ENCODE measurements at regions not wholly inside any gene's neighbourhood (a gene's known extent, or its start where the extent isn't known, plus 50 kb on each side); places are given as distances from the start of the nearest gene placed in this dataset.
"Not testable (repeated sequence)": the region's sequence is repeated elsewhere in the genome, so short reads cannot be mapped to it uniquely, and the experiment has no call there.

DNA sequence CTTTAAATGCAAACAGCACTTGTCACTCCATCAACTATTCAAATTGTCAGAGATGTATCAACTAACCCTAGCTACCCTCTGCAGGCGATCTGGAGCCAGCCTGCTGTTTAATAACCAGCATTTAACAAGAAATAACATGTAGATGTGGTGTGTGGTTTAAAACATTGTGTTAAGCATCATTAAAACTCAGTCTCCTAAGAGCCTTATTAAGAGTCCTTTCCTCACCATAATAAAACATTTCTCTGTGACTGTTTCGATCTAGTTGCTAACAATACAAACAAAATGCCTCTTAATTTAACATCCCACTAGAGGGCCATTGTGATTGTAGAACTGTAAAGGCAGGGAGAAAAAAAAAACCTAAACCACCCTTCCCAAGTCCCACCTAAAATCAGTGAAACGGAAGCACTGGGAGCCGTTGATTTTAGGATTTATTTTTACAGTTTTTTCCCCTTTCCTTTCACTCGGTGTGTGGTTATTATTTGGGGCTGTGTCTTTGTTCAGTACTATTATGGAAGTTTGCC, 708.6 kb downstream of the C4orf33 start:
- no peak for DNase-seq (ENCODE audit: low spot score)
- intact Hi-C loops (cut with DNase I): no loop called here

DNA sequence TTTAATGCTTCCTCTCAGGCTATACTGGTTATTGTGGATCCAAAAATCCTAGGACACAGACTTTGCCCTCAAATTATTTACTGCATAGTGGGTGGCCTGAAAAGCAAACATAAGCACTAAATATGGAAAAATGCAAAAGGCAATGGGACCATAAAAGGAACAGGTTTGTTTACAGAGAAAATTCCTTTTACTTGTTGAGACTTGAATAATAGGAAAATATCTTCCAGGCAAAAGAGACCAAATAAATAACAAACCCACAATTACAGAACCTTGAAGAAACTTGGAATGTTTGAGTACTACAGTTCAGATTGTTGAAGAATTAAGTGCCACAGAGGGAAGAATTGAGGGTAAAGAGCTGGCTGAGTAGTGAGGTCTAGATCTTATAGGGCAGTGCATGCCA, 711.0 kb downstream of the C4orf33 start:
- DNase-seq (ENCODE audit: low spot score): no peak
- intact Hi-C loops (cut with DNase I): no loop called here

DNA sequence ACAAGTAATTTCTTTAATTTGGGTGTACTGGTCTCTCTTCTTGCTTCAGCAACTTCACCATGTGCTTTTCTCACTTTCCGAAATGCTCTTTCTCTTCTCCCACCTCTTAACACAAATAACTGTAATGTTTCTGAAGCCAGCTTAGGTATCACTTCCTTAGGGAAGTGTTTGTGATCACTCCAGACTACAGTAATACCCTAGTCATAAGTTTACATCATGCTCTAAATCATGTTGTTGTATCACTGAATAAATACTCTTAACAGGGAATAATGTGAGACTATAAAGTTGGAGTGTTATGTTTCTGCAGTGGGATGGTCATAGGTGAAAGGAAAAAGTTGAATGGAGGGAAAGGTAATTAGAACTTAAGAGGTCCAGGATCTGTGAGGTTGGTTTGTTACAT, 712.3 kb downstream of the C4orf33 start:
- DNase-seq (ENCODE audit: low spot score): no peak
- intact Hi-C loops (cut with DNase I): no loop called here

DNA sequence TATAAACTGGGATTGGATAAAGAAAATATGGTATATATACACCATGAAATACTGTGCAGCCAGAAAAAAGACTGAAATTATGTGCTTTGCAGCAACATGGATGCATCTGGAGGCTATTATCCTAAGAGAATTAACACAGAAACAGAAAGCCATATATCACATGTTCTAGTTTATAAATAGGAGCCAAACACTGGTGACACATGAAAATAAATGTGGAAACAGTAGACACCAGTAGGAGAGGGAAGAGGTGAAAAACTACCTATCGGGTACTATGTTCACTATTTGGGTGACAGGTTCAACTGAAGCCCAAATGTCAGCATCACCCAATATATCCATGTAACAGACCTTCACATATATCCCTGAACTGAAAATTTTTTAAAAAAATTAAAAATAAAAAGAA, 725.1 kb downstream of the C4orf33 start:
- DNase-seq (ENCODE audit: low spot score): no peak
- intact Hi-C loops (cut with DNase I): no loop called here

DNA sequence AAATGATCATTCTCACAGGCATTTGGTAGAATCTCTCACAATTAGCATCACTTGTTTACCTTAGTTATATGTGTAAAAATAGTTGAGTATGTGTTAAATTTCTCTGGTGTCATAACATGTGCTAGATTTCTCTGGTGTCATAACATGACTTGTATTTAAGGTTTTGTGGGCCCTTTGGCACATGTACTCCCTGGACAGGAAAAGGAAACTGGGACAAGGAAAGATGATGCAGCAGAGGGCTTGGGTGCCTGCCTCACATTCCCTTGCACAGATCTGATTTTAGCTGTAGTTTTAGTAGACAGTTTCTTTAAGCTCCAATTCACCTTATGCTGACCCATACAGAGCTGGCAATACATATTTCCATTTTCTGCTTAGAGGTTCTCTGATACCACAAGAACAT, 726.0 kb downstream of the C4orf33 start:
- intact Hi-C loops (cut with DNase I): no loop called here
- DNase-seq (ENCODE audit: low spot score): no peak

DNA sequence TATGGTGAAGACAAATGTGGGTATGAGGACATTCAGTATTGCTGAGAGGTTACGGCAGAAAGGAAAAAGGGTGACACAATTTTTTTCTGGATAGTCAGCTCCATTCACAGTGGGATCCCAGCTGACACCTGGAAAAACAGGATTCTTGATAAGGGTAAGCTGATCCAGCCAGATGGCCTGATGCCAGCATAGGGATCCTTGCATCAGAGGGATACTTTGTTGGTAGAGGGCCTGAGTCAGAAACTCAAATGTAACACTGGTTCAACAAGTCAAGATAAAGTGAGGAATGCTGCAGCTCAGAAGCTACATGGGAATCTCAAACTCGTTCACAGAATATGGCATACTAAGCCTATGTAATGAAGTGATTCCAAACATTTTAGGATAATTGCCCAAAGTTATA, 726.7 kb downstream of the C4orf33 start:
- intact Hi-C loops (cut with DNase I): no loop called here
- no peak for DNase-seq (ENCODE audit: low spot score)

DNA sequence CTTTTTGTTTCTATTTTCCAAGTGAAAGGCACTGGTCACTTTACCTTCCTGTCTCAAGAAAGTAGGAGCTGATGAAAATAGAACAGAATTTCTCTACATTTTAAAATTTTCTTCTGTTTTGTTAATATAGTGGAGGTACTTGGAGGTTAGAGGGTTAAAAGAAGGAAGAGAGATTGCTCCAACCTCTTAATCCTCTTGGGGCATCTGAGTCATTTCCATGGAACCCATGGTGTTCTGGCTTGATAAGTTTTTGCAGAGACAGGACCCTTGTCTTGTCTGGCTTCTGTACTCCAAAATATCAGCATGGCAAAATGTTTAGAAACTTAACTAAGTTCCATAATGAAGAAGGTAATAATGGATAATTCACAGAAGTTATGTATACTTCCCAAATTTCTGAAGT, 727.2 kb downstream of the C4orf33 start:
- intact Hi-C loops (cut with DNase I): no loop called here
- no peak for DNase-seq (ENCODE audit: low spot score)

DNA sequence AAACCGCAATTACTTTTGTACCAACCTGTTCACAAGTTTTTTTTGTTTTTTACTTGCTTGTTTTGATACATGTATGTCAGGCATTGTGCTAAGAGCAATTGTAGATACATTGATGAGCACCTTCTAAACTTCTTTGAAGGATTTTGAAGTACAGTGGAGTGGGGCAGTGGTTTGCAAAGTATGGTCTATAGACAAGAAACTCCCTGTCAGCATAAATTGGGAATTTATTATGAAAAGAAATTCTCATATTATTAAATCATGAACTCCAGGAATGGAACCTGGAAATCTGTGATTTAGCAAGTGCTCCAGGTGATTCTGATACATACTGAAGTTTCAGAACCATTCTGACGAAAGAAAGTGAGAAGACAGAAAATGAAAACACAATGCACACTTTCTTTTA, 733.4 kb downstream of the C4orf33 start:
- intact Hi-C loops (cut with DNase I): no loop called here
- DNase-seq (ENCODE audit: low spot score): no peak

DNA sequence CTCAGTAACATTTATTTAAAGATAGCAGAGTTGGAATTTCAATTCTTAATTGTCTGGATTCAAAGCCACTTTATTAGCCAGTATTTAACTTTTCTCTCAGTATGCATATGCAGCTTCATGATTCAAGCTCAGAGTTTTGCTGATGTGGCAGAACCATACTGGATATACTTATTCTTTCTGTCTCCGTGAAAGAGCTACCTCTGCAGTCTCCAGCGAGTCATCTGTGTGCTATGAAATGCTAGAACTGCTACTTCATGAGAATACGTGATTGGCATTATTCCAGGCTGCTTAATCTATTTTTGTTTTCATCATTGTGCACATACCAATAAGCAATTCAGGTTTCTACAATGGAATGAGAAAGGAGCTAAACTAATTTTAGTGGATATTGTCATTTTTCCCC, 743.7 kb downstream of the C4orf33 start:
- intact Hi-C loops (cut with DNase I): no loop called here
- no peak for DNase-seq (ENCODE audit: low spot score)

DNA sequence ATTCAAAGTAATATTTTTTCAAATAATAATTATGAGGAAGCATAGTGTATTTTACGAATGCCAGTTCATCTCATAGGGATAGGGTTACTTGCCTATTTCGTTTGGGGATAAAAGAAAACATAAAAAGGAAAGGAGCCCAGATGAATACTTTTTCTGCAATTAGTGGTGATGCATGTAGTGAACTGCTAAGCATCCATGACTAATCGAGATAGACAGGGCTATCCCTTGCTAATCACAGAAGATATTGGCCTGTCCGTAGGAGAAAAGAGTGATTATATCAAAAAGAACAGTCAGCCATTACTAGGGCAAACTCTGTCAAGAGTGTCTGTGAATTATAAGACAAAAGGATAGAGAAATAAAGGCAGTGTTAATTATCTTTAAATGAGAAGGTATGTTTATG, 746.1 kb downstream of the C4orf33 start:
- intact Hi-C loops (cut with DNase I): no loop called here
- no peak for DNase-seq (ENCODE audit: low spot score)

DNA sequence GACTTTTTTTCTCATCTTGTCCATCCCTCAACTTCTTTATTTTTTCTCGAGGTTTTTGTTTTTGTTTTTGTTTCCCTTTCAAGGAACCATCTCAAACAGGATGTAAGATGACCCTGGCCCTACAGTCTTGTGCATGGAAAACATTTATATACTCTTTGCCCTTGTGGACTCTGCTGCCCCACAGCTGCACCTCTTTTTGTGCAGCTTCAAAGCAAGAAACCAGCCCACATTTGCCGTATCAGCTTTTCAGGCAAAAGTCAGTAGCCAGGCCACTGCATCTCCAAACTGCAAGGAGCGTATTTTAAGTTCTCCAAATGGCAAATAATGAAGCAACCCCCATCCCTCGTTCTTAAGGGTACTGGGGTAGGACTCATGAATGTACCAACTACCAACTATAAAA, 756.5 kb downstream of the C4orf33 start:
- intact Hi-C loops (cut with DNase I): no loop called here
- no peak for DNase-seq (ENCODE audit: low spot score)

DNA sequence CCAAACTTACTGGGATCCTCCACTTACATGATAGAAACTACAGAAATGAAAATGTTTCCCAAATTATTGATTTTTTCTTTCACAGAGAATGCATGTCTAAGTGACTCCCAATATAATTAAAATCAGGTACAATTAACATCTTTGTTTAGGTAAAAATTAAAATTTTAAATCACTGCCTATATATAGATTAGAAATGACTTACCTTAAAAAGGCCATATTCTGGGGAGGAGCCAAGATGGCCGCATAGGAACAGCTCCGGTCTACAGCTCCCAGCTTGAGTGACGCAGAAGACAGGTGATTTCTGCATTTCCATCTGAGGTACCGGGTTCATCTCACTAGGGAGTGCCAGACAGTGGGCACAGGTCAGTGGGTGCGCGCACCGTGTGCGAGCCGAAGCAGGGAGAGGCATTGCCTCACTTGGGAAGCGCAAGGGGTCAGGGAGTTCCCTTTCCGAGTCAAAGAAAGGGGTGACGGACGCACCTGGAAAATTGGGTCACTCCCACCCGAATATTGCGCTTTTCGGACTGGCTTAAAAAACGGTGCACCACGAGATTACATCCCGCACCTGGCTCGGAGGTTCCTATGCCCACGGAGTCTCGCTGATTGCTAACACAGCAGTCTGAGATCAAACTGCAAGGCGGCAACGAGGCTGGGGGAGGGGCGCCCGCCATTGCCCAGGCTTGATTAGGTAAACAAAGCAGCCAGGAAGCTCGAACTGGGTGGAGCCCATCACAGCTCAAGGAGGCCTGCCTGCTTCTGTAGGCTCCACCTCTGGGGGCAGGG, 757.9 kb downstream of the C4orf33 start:
- intact Hi-C loops (cut with DNase I); DNase-seq (ENCODE audit: low spot score): not testable (repeated sequence)

DNA sequence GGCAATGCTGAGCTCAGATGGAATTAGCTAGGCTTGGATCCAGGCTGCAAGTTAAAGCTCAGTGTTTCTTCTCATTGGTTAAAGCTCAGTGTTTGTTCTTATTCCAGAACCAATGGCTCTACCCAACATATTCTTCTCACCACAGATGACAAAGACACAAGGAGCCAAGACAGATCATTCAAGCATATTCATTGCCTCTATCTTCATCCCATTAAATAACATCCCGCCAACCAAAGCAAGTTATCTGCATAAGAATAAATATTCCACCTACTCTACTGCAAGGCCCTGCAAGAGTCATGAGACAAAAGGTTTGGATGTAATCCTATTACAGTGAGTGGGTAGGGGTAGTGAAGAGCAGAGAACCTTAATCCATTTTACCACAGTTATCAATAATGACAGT, 766.5 kb downstream of the C4orf33 start:
- intact Hi-C loops (cut with DNase I): no loop called here
- no peak for DNase-seq (ENCODE audit: low spot score)

DNA sequence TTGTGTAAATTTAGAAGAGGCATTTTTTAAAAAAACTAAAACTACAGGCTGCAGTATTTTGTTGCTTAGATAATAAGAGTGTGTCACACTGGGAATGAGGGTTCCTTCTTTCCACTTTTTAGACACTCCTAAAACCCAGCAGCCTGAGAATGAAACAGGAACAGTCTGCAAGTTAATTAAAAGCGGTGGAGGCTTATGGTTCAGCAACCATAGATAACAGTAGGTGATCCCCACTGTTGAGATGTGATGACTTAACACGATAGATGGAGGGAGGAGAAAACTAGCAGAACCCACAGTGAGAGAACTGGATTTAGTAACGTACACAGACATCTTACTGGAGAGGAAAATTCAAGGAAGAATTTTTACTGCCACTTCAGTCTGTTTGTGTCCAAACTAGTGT, 767.3 kb downstream of the C4orf33 start:
- intact Hi-C loops (cut with DNase I): no loop called here

DNA sequence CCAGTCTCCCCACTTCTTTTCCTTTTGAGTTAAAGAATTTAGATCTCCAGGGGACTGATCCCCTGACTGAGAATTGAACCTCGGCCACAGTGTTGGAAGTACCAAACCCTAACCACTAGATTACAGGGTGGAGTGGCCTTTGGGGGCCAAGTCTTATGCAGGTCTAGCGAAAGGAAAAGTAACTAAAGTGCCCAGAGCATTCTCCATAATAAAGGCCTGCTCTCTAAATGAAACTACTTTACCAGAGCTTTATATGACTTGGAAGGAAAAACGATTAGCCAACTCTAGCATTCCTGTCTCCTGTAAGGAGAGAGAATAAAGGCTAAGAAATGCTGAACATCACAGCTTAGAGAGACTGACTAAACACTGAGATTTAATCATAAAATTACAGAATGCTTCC, 788.0 kb downstream of the C4orf33 start:
- DNase-seq (ENCODE audit: low spot score): no peak
- intact Hi-C loops (cut with DNase I): no loop called here

More for the DNA sequence above, 767.3 kb downstream of the C4orf33 start:
- DNase-seq (ENCODE audit: low spot score): no peak

DNA sequence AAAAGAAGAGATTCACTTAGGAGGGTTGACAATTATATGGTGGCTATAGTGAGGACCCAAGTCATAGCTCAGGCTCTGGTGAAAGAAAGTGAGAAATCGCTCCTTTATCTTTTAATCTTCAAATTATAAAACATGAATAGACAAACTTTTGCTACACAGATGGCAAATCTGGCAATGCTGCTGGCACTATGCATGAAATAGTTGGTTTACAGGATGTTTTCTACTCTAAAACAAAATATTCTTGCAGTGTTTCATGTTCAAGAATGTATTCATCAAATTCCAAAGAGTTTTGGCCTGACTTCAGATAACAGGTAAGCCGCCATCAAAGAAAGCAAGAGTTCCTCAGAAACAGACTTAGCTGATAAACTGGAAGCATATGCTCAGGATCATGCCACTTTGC, 801.2 kb downstream of the C4orf33 start:
- DNase-seq (ENCODE audit: low spot score): no peak
- intact Hi-C loops (cut with DNase I): no loop called here

DNA sequence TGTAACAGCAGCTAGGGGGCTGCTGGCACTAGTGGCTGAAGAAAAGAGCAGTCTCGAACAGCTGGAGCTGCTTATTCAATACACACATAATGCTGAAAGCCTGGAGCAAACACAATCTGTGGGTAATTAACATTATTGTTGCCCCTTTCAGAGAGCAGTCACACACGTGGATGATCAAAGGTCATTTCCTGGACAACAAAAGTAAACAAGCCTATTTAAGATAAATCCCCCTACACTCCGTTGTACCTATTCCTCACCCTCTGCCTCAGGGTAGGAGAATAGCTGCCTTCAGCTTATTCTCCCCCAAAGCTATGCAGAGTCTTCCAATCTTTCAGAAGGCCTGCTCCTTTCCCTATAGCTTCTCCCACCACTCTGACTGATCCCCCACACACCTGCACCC, 803.9 kb downstream of the C4orf33 start:
- intact Hi-C loops (cut with DNase I): no loop called here
- no peak for DNase-seq (ENCODE audit: low spot score)

DNA sequence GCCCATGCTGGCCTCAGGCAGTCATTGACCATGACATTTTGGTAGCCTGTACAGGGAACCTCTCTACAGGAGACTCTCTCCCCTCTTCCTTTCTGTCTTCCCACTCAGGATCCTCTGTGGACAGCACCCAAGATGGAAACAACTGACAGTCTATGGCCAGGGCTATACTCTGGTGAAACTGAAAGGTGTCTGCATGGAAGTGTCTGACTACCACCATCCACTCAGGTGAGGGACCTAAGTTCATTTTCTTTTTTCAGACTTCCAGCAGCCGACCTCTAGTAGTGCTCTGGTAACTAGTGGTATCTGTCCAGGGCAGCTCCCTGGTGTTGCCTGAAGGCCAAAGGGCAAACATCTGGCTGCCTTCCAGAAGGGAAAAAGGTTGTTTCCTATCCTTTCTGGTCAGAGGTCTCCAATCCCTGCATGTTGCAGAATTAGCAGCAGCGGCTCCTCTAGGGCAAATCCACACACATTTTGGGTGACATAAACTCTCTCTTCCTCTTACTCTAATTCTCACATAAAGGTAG, 804.5 kb downstream of the C4orf33 start:
- intact Hi-C loops (cut with DNase I): no loop called here
- no peak for DNase-seq (ENCODE audit: low spot score)

DNA sequence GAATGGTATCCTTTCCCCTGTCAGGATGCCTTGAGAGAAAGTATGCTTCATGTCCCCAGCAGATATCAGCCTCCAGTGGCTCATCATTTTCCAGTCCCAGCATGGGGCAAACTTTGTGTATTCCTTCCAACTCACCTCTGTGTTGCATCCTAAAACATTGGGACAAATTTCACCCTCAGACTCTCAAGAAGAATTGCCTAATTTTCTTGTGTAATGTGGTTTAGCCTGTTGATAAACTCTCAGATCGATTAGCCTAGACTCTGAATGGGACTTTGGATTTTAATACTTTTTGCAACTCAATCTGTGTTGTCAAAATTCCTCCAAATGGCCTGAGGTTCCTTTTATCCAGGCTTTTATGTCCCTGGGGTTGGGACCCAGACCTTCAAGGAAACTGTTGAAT, 805.3 kb downstream of the C4orf33 start:
- DNase-seq (ENCODE audit: low spot score): no peak
- intact Hi-C loops (cut with DNase I): no loop called here

DNA sequence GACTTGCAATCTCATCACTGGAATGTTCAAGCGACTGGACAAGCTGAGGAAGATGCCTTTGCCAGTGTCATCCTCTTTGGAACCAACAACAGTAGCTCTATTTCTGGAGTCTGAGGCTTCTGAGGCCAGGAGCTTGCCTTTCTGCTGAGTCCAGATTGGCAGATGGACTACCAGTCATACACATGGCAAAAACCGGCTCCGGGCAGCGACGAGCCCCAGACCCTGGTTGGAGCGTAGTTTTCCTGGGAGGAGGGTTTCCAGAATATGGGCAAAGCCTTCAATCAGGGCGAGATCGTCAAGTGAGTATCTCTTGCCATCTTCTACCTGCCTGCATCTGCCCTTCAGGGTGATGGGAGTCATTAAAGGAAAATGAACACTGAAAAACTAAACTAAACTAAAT, 807.9 kb downstream of the C4orf33 start:
- DNase-seq (ENCODE audit: low spot score): no peak
- intact Hi-C loops (cut with DNase I): no loop called here

DNA sequence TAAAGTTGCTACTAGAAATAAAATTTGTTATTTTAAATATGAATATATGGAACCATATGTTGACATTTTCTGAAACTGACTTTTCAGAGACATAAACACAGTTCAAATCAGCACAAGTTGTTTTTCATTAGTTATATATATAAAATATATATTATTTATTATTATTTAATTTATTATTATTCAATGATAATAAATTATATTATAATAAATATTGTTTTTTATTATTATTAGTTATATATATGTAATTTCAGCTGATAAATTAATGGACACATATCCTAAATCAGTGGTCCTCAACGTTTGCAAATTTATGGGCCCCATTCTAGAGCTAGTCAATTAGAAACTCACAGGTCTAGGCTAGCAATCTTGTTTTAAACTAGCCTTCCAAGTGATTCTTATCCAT, 809.3 kb downstream of the C4orf33 start:
- intact Hi-C loops (cut with DNase I): no loop called here
- DNase-seq (ENCODE audit: low spot score): no peak
